Lower leg skin (tissue), 4 donors: ENCODE measurements at regions not wholly inside any gene's neighbourhood (a gene's known extent, or its start where the extent isn't known, plus 50 kb on each side); places are given as distances from the start of the nearest gene placed in this dataset.
"Not testable (repeated sequence)": the region's sequence is repeated elsewhere in the genome, so short reads cannot be mapped to it uniquely, and the experiment has no call there.

ENCODE experiments used
- DNase-seq, 2 donors: peaks; one replicate each; pipeline ENCODE4 v3.0.0-alpha.2; 2019; ENCODE audit warnings: low spot score in 2 of 2
- H3K4me3 ChIP-seq: fragments of 200-600 bp; sonication (generic); 2 replicates; pipeline ENCODE4 v1.5.1; 2017; ENCODE audit warnings: mild to moderate bottlenecking, low read depth; ENCODE audit not compliant: poor library complexity, severe bottlenecking
- CTCF ChIP-seq, 3 donors: fragments of 450-650 bp; IDR thresholded peaks; one replicate each; pipeline ENCODE4 v1.5.1; 2016; ENCODE audit warnings: antibody characterized with exemption in 3 of 3, mild to moderate bottlenecking in 3 of 3, moderate library complexity in 2 of 3
- POLR2A ChIP-seq, 2 donors: fragments of 450-650 bp; IDR thresholded peaks; one replicate each; pipeline ENCODE4 v1.6.1; 2016 to 2017; ENCODE audit warnings: antibody characterized with exemption in 2 of 2, mild to moderate bottlenecking in 1 of 2, moderate library complexity in 1 of 2
- WGBS, 2 donors: methylation state at CpG; one replicate each; pipeline ENCODE4 v1.1.5; 2018; 5-methylcytosine and 5-hydroxymethylcytosine counted together
- intact Hi-C: fragments of 100-400 bp; cut with DNase I; formaldehyde crosslinking; loops from one replicate; pipeline ENCODE4 v1.15.0; 2023; ENCODE audit warnings: low total_unique reads

DNA sequence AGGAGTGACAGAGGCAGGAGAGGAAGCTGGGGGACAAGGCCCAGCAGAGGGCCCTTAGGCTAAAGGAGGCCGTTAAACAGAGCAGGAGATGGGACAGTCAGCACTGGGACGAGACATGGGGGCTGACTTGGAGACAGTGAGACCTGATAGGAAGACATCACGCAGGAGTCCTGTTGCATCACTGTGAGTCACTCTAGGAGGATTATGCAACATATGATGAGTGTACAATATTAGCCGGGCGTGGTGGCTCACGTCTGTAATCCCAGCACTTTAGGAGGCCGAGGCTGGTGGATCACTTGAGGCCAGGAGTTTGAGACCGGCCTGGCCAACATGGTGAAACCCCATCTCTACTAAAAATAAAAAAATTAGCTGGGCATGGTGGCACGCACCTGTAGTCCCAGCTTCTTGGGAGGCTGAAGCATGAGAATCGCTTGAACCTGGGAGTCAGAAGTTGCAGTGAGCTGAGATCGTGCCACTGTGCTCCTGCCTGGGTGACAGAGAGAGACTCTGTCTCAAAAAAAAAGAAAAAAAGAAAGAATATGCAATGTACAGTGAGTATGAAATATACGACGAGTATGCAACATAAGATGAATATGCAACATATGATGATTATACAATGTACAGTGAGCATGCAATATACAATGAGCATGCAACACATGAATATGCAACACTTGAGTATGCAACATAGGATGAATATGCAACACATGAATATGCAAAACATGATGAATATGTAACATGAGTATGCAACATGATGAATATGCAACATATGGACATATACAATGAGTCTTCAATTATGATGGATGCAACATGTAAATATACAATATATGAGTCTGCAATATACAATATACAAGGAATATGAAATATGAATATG, 83.3 kb upstream of the ID2 start:
- 66 to 67% methylated on average over 13 of the region's 13 CpGs for WGBS, 2 donors
- peak in 1 of 2 donors; percentile 75 for DNase-seq
- TF ChIP-seq POLR2A (IDR thresholded peaks at IDR 0.05) (no peak), CTCF (IDR thresholded peaks at IDR 0.05) (no peak)
- H3K4me3 ChIP-seq: no peak overlapping the region
- intact Hi-C loops: no loop called here

DNA sequence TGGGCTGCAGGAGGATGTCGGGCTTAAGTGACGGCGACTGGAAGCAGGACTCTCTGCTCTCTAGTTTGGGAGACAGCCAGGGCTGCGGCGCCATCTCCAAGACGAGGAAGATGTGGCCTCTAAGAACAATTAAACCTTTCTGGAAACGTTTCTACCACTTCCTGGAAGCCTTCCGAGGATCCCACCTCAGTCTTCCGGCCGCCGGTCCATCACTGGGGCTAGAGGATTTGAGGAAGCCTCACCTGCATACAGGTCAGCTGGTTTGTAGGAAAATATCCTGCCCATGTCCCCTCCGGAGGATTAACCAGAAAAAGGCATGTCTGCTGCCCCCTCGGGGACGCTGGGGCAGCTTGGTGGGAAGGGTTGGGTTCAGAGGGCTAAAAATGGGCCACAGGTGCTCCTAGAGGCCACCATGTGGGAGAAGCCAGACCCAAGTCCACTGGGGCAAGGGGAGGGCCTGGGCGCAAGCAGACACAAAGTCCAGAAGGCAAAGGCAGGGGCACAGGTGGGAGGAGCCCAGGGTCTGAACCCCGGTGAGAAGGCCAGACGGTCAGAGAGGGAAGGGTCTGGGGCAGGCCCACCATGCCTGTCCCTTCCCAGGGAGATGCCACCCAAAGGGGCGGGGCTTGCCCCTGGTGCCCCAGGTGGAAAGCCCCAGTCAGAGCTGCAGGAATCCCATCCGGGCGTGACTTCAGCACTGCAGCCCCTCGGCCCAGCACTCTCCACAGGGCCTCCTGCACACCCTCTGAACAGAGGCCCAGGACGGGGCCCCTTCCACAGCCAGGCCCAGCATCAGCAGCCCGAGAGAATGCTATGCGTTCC, 82.2 kb upstream of the ID2 start:
- intact Hi-C loops: no loop called here

GRCh38 chr2:8600456-8600855, 81.4 kb upstream of the ID2 start:
- intact Hi-C loops: no loop called here
- 95 to 97% methylated on average over 12 to 14 of the region's 14 CpGs for WGBS, 2 donors

More for the DNA sequence above, 82.2 kb upstream of the ID2 start:
- DNase-seq: no peak
- WGBS, 2 donors: 89 to 91% methylated on average over 24 of the region's 24 CpGs
- no peak for TF ChIP-seq POLR2A (IDR thresholded peaks at IDR 0.05)
- peak in 1 of 3 donors; percentile 11 for TF ChIP-seq CTCF (IDR thresholded peaks at IDR 0.05)
- no peak overlapping the region for H3K4me3 ChIP-seq

DNA sequence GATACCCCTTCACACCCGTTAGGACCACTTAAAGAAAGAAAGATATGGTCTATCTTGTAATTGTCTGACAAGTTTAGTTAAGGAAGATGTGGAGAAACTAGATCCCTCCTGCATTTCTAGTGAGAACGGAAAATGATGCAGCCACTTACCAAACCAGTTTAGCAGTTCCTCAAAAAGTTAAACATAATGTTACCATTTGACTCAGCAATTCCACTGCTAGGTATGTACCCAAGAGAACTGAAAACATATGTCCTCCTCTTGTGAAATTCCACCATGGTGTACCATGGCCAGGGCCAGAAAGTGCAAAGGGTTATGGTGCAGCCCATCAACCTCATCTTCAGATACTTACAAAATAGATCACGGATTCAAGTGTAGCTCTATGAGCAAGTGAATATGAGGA, 79.0 kb upstream of the ID2 start:
- 57% methylated on average over 3 of the region's 3 CpGs for WGBS, 2 donors
- H3K4me3 ChIP-seq: no peak overlapping the region
- TF ChIP-seq CTCF (IDR thresholded peaks at IDR 0.05): no peak
- no peak for TF ChIP-seq POLR2A (IDR thresholded peaks at IDR 0.05)
- intact Hi-C loops: no loop called here
- no peak for DNase-seq

More at GRCh38 chr2:8600456-8600855, 81.4 kb upstream of the ID2 start:
- TF ChIP-seq CTCF (IDR thresholded peaks at IDR 0.05) (no peak), POLR2A (IDR thresholded peaks at IDR 0.05) (no peak)
- H3K4me3 ChIP-seq: no peak overlapping the region
- DNase-seq: no peak

GRCh38 chr2:8603356-8603755, 78.5 kb upstream of the ID2 start:
- intact Hi-C loops, DNase-seq, H3K4me3 ChIP-seq: not testable (repeated sequence)
- WGBS, 2 donors: 78 to 81% methylated on average over 4 of the region's 4 CpGs

DNA sequence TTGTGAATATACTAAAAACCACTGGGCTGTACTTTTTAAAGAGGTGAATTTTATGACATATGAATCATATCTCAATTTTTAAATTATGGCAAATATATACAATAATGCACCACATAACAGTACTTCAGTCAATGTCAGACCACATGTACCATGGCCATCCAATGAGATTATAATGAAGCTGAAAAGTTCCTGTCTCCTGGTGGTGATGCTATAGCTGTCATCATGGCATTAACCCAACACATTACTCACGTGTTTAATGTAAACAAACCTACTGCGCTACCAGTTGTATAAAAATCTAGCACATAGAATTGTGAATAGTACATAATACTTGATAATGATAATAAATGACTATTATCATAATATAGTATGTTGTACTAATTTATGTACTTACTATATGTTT, 77.6 kb upstream of the ID2 start:
- 71 to 85% methylated on average over 2 of the region's 2 CpGs for WGBS, 2 donors
- TF ChIP-seq CTCF (IDR thresholded peaks at IDR 0.05) (no peak), POLR2A (IDR thresholded peaks at IDR 0.05) (no peak)
- DNase-seq: no peak
- no peak overlapping the region for H3K4me3 ChIP-seq
- intact Hi-C loops: no loop called here
